Breast epithelium (tissue), 4 donors: ENCODE measurements at regions not wholly inside any gene's neighbourhood (a gene's known extent, or its start where the extent isn't known, plus 50 kb on each side); places are given as distances from the start of the nearest gene placed in this dataset.
"Not testable (repeated sequence)": the region's sequence is repeated elsewhere in the genome, so short reads cannot be mapped to it uniquely, and the experiment has no call there.

ENCODE experiments used
- DNase-seq, 2 donors: peaks; one replicate each; pipeline ENCODE4 v3.0.0-alpha.2; 2019; ENCODE audit warnings: low spot score in 2 of 2
- H3K27ac ChIP-seq, 2 donors: fragments of 200-600 bp; sonication (generic) in 1 of 2; one replicate each; pipeline ENCODE4 v1.5.1; 2016 to 2019; ENCODE audit warnings: mild to moderate bottlenecking in 1 of 2
- H3K27me3 ChIP-seq, 2 donors: fragments of 200-600 bp; sonication (generic) in 1 of 2; one replicate each; pipeline versions ENCODE4 v1.5.1 to v1.6.0; 2017 to 2019; ENCODE audit warnings: control low read depth in 1 of 2, mild to moderate bottlenecking in 1 of 2
- H3K36me3 ChIP-seq: fragments of 200-600 bp; one replicate; pipeline ENCODE4 v1.5.1; 2019
- H3K4me1 ChIP-seq, 2 donors: fragments of 200-600 bp; sonication (generic); one replicate each; pipeline ENCODE4 v1.5.1; 2016 to 2019; ENCODE audit warnings: control low read depth in 1 of 2
- H3K4me3 ChIP-seq, 3 donors: fragments of 200-600 bp; sonication (generic); 1 replicate in 2 of 3; 2 replicates in 1 of 3; pipeline ENCODE4 v1.5.1; 2016 to 2019; ENCODE audit warnings: mild to moderate bottlenecking in 3 of 3, moderate library complexity in 2 of 3
- H3K9me3 ChIP-seq, 2 donors: fragments of 200-600 bp; sonication (generic) in 1 of 2; one replicate each; pipeline ENCODE4 v1.5.1; 2016 to 2019; ENCODE audit warnings: control low read depth in 1 of 2
- CTCF ChIP-seq, 3 donors: fragments of 450-650 bp; IDR thresholded peaks; one replicate each; pipeline ENCODE4 v1.5.1; 2016 to 2017; ENCODE audit warnings: antibody characterized with exemption in 3 of 3, mild to moderate bottlenecking in 3 of 3, moderate library complexity in 3 of 3
- POLR2A ChIP-seq: fragments of 450-650 bp; IDR thresholded peaks from one replicate; pipeline ENCODE4 v1.6.1; 2016; ENCODE audit warnings: antibody characterized with exemption, mild to moderate bottlenecking, moderate library complexity
- POLR2AphosphoS5 ChIP-seq, 3 donors: sonication (generic); formaldehyde crosslinking; IDR thresholded peaks; one replicate each; pipeline ENCODE4 v1.6.1; 2017; ENCODE audit warnings: antibody characterized with exemption in 3 of 3
- intact Hi-C: fragments of 100-400 bp; cut with DNase I; formaldehyde crosslinking; loops from one replicate; pipeline ENCODE4 v1.15.1; 2023; ENCODE audit warnings: low total_unique reads

- Histone ChIP-seq H3K4me3 (no peak overlapping the region), H3K27me3 (no peaks in the 10 kb centered on the region), H3K36me3 (no peaks in the 10 kb centered on the region), H3K4me1 (no peaks in the 10 kb centered on the region), H3K27ac (no peak overlapping the region), H3K9me3 (no peaks in the 10 kb centered on the region)
- no peak for TF ChIP-seq POLR2AphosphoS5 (IDR thresholded peaks at IDR 0.05)
- no peak for TF ChIP-seq CTCF (IDR thresholded peaks at IDR 0.05)
- TF ChIP-seq POLR2A, result no peak
- intact Hi-C loops, result no loop called here
- DNase-seq, result no peak
Observed at GRCh38 chr2:236916181-236916580, 169.5 kb upstream of the COPS8 start.

GRCh38 chr2:236916651-236917050 lies 169.0 kb upstream of the COPS8 start:
- H3K4me1 ChIP-seq, result no peaks in the 10 kb centered on the region
- H3K27ac ChIP-seq, result no peak overlapping the region
- H3K4me3 ChIP-seq, result no peak overlapping the region
- H3K36me3 ChIP-seq, result no peaks in the 10 kb centered on the region
- H3K9me3 ChIP-seq, result no peaks in the 10 kb centered on the region
- no peak for TF ChIP-seq CTCF (IDR thresholded peaks at IDR 0.05)
- no peak for TF ChIP-seq POLR2A
- no peaks in the 10 kb centered on the region for H3K27me3 ChIP-seq
- DNase-seq, result no peak
- intact Hi-C loops, result no loop called here

GRCh38 chr2:236917164-236917563 lies 168.5 kb upstream of the COPS8 start:
- Histone ChIP-seq H3K9me3 (no peaks in the 10 kb centered on the region), H3K36me3 (no peaks in the 10 kb centered on the region), H3K27ac (no peak overlapping the region), H3K4me1 (no peaks in the 10 kb centered on the region), H3K4me3 (no peak overlapping the region), H3K27me3 (no peaks in the 10 kb centered on the region)
- DNase-seq, result no peak
- TF ChIP-seq POLR2AphosphoS5 (IDR thresholded peaks at IDR 0.05), result no peak
- no peak for TF ChIP-seq CTCF (IDR thresholded peaks at IDR 0.05)
- no peak for TF ChIP-seq POLR2A
- intact Hi-C loops, result no loop called here

- Histone ChIP-seq H3K4me1 (no peaks in the 10 kb centered on the region), H3K27ac (no peak overlapping the region), H3K36me3 (no peaks in the 10 kb centered on the region), H3K27me3 (no peaks in the 10 kb centered on the region), H3K9me3 (no peaks in the 10 kb centered on the region), H3K4me3 (no peak overlapping the region)
- intact Hi-C loops, result no loop called here
- DNase-seq, result no peak
- TF ChIP-seq POLR2A (no peak), POLR2AphosphoS5 (IDR thresholded peaks at IDR 0.05) (no peak), CTCF (IDR thresholded peaks at IDR 0.05) (no peak)
Observed at GRCh38 chr2:236918545-236918944, 167.1 kb upstream of the COPS8 start.

GRCh38 chr2:236919209-236919608 lies 166.5 kb upstream of the COPS8 start:
- H3K36me3 ChIP-seq, result no peaks in the 10 kb centered on the region
- no peak overlapping the region for H3K4me3 ChIP-seq
- no peak for DNase-seq
- TF ChIP-seq POLR2AphosphoS5 (IDR thresholded peaks at IDR 0.05), result no peak
- TF ChIP-seq CTCF (IDR thresholded peaks at IDR 0.05), result no peak
- no peak for TF ChIP-seq POLR2A
- no peak overlapping the region for H3K27ac ChIP-seq
- H3K4me1 ChIP-seq, result no peaks in the 10 kb centered on the region
- no peaks in the 10 kb centered on the region for H3K9me3 ChIP-seq
- intact Hi-C loops, result no loop called here
- no peaks in the 10 kb centered on the region for H3K27me3 ChIP-seq

- DNase-seq, intact Hi-C loops: not testable (repeated sequence)
Observed at GRCh38 chr2:236919801-236920379, 165.8 kb upstream of the COPS8 start.

More at GRCh38 chr2:236919801-236920379, 165.8 kb upstream of the COPS8 start:
- not testable (repeated sequence) for H3K4me3 ChIP-seq, H3K36me3 ChIP-seq, H3K9me3 ChIP-seq, H3K27ac ChIP-seq, H3K27me3 ChIP-seq, H3K4me1 ChIP-seq
